22Rv1 (cell line): ENCODE measurements at regions not wholly inside any gene's neighbourhood (a gene's known extent, or its start where the extent isn't known, plus 50 kb on each side); places are given as distances from the start of the nearest gene placed in this dataset.

Experiments
- H3K27ac ChIP-seq: fragments of 450-650 bp; 2 replicates; pipeline ENCODE4 v1.5.1; 2017
- ZFX ChIP-seq: fragments of 450-650 bp; IDR thresholded peaks from 2 replicates; pipeline ENCODE4 v1.6.1; 2017; ENCODE audit warnings: antibody characterized with exemption, borderline replicate concordance
- TF ChIP-seq, protein P1 (sequence below): fragments of 450-650 bp; IDR thresholded peaks from 2 replicates; pipeline ENCODE4 v1.5.1; 2017; ENCODE audit warnings: mild to moderate bottlenecking

DNA sequence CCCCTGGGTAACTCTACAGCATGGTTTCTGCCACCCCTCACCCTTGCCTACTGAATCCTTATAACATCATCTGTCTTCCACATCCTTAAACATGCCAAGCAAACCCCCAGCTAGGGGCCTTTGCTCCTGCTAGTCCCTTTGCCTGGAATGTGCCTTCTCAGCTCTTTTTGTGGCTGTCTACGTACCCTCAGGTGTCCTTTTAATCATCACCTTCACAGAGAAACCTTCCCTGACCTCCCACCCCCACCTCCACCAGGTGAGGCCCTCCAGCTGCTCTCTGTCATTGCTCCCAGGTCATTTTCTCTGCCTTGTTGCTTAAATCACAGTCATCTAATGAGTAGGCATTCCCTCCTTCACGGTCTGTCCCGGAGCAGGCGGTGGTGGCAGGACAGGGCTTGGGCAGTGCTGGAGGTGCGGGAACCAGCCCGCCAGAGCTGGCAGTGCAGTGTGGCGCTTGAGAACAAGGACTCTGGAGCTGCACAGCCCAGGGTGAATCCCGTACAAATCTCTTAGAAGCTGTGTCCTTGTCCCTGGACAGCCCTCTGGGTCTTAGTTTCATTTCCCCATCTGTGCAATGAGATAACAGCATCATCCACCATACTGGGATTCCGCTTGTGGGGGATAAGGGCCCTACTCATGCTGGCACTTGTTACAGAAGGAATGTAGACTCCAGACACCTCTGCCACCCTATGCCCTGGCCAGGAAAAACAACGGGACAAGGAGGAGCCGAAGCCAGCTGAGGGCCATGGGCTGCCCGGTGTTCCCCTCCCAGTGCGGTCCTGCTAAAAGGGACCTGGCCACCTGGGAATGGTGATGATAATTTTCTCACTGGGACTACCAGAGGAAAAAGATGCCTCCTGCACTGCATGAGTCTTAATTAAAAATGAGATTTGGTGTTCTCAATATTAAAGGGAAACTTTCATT lies 52.1 kb upstream of the IQSEC1 start:
- TF ChIP-seq ZFX: no peak
- TF ChIP-seq, protein P1, sequence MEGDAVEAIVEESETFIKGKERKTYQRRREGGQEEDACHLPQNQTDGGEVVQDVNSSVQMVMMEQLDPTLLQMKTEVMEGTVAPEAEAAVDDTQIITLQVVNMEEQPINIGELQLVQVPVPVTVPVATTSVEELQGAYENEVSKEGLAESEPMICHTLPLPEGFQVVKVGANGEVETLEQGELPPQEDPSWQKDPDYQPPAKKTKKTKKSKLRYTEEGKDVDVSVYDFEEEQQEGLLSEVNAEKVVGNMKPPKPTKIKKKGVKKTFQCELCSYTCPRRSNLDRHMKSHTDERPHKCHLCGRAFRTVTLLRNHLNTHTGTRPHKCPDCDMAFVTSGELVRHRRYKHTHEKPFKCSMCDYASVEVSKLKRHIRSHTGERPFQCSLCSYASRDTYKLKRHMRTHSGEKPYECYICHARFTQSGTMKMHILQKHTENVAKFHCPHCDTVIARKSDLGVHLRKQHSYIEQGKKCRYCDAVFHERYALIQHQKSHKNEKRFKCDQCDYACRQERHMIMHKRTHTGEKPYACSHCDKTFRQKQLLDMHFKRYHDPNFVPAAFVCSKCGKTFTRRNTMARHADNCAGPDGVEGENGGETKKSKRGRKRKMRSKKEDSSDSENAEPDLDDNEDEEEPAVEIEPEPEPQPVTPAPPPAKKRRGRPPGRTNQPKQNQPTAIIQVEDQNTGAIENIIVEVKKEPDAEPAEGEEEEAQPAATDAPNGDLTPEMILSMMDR: no peak
- no peak overlapping the region for H3K27ac ChIP-seq

- no peak overlapping the region for H3K27ac ChIP-seq
- TF ChIP-seq, protein P1: no peak
- TF ChIP-seq ZFX: no peak
These were observed 51.4 kb upstream of the IQSEC1 start for GRCh38 chr3:13124631-13125030.

GRCh38 chr3:13123765-13124164 lies 50.5 kb upstream of the IQSEC1 start:
- TF ChIP-seq, protein P1: no peak
- no peak for TF ChIP-seq ZFX
- H3K27ac ChIP-seq: no peak overlapping the region

DNA sequence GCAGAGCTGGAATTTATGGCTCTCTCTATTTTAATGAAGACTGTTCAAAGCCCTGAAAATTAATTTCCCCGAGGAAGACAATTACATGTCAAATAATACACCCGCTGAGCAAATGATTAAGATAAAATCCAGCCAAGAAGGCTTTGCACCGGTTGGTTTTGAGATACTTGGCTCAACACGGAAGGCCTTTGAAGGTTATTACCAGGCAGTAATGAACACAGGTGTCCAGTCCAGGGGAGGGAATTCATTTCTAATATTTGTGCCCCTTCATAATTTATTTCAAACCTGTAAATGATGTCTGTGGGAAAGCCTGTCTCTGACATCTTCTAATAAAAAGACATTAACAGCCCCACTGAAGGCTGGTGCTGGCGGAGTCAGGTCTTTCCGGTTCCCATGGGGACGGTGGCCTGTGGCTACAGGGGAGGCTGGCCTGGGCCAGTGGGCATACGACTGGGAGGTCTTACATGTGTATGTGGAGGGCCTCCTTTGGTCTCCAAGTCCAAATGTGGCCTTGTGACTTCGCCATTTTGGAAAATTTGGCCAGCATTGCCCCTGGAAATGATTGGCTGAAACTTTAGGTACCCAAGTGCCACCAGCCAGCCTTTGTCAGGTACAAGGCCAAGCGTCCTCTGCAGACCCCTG lies 49.9 kb upstream of the IQSEC1 start:
- TF ChIP-seq, protein P1: no peak
- no peak for TF ChIP-seq ZFX
- no peak overlapping the region for H3K27ac ChIP-seq
